ENCODE measurements at regions not wholly inside any gene's neighbourhood (a gene's known extent, or its start where the extent isn't known, plus 50 kb on each side); places are given as distances from the start of the nearest gene placed in this dataset.

GRCh38 chr9:99433095-99433494 is 211.0 kb downstream of the SEC61B start:
- no peak for DNase-seq
- 86 to 89% methylated on average over 4 of the region's 4 CpGs for WGBS, 2 donors
- intact Hi-C loops (cut with DNase I) = no loop called here
- Histone ChIP-seq H3K36me3 (no peaks in the 10 kb centered on the region), H3K4me1 (peaks cover 0 to 8% of the 10 kb centered on the region in 2 donors), H3K27me3 (no peaks in the 10 kb centered on the region), H3K27ac (no peak overlapping the region), H3K4me3 (replicated peaks in 1 of 3) (no peak overlapping the region), H3K9me3 (no peaks in the 10 kb centered on the region)
- TF ChIP-seq POLR2A (IDR thresholded peaks at IDR 0.05) (no peak), CTCF (IDR thresholded peaks at IDR 0.05) (no peak)

DNA sequence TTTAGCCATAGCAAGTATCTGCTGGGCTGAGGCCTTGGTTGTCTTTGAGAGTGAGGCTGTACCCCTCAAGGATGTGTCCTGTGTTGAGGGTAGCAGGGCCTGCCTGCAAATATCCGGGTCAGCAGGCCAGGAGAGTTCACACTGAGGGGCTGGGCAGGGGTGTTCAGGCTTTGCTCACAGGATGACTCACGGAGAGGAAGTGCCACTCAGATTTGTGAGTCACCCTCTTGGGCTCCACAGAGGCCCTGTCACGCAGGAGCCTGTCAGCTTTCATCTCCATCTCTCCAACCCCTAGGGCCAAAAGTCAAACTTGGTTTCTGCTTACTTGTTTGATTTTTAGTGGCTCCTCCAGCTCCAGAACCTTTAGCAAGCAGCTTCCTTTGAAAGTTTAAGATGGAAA is 211.5 kb downstream of the SEC61B start:
- Histone ChIP-seq H3K27ac (no peak overlapping the region), H3K4me3 (replicated peaks in 1 of 3) (no peak overlapping the region), H3K4me1 (peaks cover 0 to 8% of the 10 kb centered on the region in 2 donors), H3K36me3 (no peaks in the 10 kb centered on the region), H3K27me3 (no peaks in the 10 kb centered on the region), H3K9me3 (no peaks in the 10 kb centered on the region)
- DNase-seq = peak; percentile 25 to 26
- intact Hi-C loops (cut with DNase I) = no loop called here
- TF ChIP-seq CTCF (IDR thresholded peaks at IDR 0.05) = no peak
- TF ChIP-seq POLR2A (IDR thresholded peaks at IDR 0.05) = no peak
- 41 to 50% methylated on average over 3 of the region's 3 CpGs for WGBS, 2 donors

- intact Hi-C loops (cut with DNase I) = no loop called here
- H3K27ac ChIP-seq = no peak overlapping the region
- no peak for TF ChIP-seq CTCF (IDR thresholded peaks at IDR 0.05)
- TF ChIP-seq POLR2A (IDR thresholded peaks at IDR 0.05) = no peak
- WGBS, 2 donors = 84 to 94% methylated on average over 5 of the region's 5 CpGs
- DNase-seq = no peak
- H3K27me3 ChIP-seq = no peaks in the 10 kb centered on the region
- H3K9me3 ChIP-seq = no peaks in the 10 kb centered on the region
- peaks cover 0 to 8% of the 10 kb centered on the region in 2 donors for H3K4me1 ChIP-seq
- no peaks in the 10 kb centered on the region for H3K36me3 ChIP-seq
- H3K4me3 ChIP-seq (replicated peaks in 1 of 3) = no peak overlapping the region
These were observed 214.5 kb downstream of the SEC61B start for GRCh38 chr9:99436616-99437015.

- WGBS, 2 donors = 88 to 95% methylated on average over 3 of the region's 3 CpGs
- no peak overlapping the region for H3K4me3 ChIP-seq (replicated peaks in 1 of 3)
- peaks cover 0 to 8% of the 10 kb centered on the region in 2 donors for H3K4me1 ChIP-seq
- no peak for TF ChIP-seq CTCF (IDR thresholded peaks at IDR 0.05)
- no peak for TF ChIP-seq POLR2A (IDR thresholded peaks at IDR 0.05)
- H3K36me3 ChIP-seq = no peaks in the 10 kb centered on the region
- no peaks in the 10 kb centered on the region for H3K9me3 ChIP-seq
- DNase-seq = no peak
- no peak overlapping the region for H3K27ac ChIP-seq
- intact Hi-C loops (cut with DNase I) = no loop called here
- no peaks in the 10 kb centered on the region for H3K27me3 ChIP-seq
These were observed 215.1 kb downstream of the SEC61B start for GRCh38 chr9:99437145-99437544.

- TF ChIP-seq POLR2A (IDR thresholded peaks at IDR 0.05) = no peak
These were observed 216.5 kb downstream of the SEC61B start for GRCh38 chr9:99438596-99438995.

GRCh38 chr9:99441829-99442228 is 219.7 kb downstream of the SEC61B start:
- no peaks in the 10 kb centered on the region for H3K9me3 ChIP-seq
- H3K4me3 ChIP-seq (replicated peaks in 1 of 3) = no peak overlapping the region
- DNase-seq = no peak
- H3K27ac ChIP-seq = no peak overlapping the region
- no peak for TF ChIP-seq POLR2A (IDR thresholded peaks at IDR 0.05)
- no peak for TF ChIP-seq CTCF (IDR thresholded peaks at IDR 0.05)
- no peaks in the 10 kb centered on the region for H3K36me3 ChIP-seq
- no peaks in the 10 kb centered on the region for H3K4me1 ChIP-seq
- H3K27me3 ChIP-seq = no peaks in the 10 kb centered on the region
- intact Hi-C loops (cut with DNase I) = no loop called here

More at GRCh38 chr9:99438596-99438995, 216.5 kb downstream of the SEC61B start:
- no peak overlapping the region for H3K27ac ChIP-seq
- intact Hi-C loops (cut with DNase I) = no loop called here
- H3K4me1 ChIP-seq = peaks cover 0 to 4% of the 10 kb centered on the region in 2 donors
- H3K36me3 ChIP-seq = no peaks in the 10 kb centered on the region
- 91 to 96% methylated on average over 2 of the region's 2 CpGs for WGBS, 2 donors
- H3K27me3 ChIP-seq = no peaks in the 10 kb centered on the region
- no peak for DNase-seq
- H3K9me3 ChIP-seq = no peaks in the 10 kb centered on the region
- no peak overlapping the region for H3K4me3 ChIP-seq (replicated peaks in 1 of 3)

Measured in thyroid gland (tissue), 4 donors.